C4-2B (cell line): ENCODE measurements at regions not wholly inside any gene's neighbourhood (a gene's known extent, or its start where the extent isn't known, plus 50 kb on each side); places are given as distances from the start of the nearest gene placed in this dataset.

Source experiments
- H3K27ac ChIP-seq: fragments of 450-650 bp; 2 replicates; pipeline ENCODE4 v1.5.1; 2017
- CTCF ChIP-seq: fragments of 450-650 bp; conservative IDR thresholded peaks from 2 replicates; pipeline ENCODE4 v1.5.1; 2017; ENCODE audit warnings: mild to moderate bottlenecking
- ZFX ChIP-seq: fragments of 450-650 bp; IDR thresholded peaks from 2 replicates; pipeline ENCODE4 v1.6.1; 2017

GRCh38 chr4:107278791-107279483, 242.8 kb upstream of the DKK2 start:
- no peak for TF ChIP-seq ZFX
- TF ChIP-seq CTCF = no peak
- no peak overlapping the region for H3K27ac ChIP-seq

DNA sequence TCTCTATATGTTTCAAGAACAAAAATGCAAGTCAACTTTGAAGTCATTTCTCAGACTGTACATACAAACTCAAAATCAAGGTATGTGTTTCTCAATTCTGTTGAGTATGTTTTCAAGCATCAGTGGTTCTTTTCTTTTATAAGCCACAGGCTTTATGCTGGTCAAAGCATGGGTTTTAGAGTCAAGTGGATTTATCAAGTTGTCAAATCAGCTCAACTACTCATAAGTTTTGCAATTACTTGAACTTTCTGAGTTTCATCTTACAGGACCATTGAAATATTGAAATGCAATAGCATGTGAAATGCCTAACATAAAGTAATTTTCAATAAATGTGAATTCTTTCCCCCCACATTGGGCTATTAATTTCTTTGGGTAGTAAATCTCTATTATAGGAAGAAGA, 239.9 kb upstream of the DKK2 start:
- no peak for TF ChIP-seq ZFX
- TF ChIP-seq CTCF = no peak
- no peak overlapping the region for H3K27ac ChIP-seq

DNA sequence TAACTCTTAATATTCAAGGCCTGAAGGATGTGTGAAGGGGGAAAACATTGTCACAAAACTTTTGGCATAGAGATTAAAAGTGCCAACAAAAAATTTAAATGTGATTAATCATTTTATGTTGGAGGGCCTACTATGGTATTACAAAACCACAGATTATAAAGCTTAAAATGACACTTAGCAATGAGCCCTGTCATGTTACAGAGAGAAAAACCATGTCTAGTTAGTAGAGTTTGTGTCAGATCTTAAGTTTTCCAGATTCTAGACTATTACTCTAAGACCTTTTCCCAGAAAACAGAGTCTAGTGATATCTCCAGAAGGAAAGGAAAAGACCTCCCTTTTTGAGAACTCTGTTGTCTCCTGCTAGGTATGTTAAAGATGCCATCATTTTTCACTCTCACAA, 239.1 kb upstream of the DKK2 start:
- TF ChIP-seq CTCF (no peak), ZFX (no peak)
- H3K27ac ChIP-seq = no peak overlapping the region

GRCh38 chr4:107270614-107271013, 234.5 kb upstream of the DKK2 start:
- H3K27ac ChIP-seq = no peak overlapping the region
- TF ChIP-seq ZFX (no peak), CTCF (no peak)

- TF ChIP-seq CTCF (no peak), ZFX (no peak)
- no peak overlapping the region for H3K27ac ChIP-seq
Measured at GRCh38 chr4:107269175-107269574, 233.1 kb upstream of the DKK2 start.

DNA sequence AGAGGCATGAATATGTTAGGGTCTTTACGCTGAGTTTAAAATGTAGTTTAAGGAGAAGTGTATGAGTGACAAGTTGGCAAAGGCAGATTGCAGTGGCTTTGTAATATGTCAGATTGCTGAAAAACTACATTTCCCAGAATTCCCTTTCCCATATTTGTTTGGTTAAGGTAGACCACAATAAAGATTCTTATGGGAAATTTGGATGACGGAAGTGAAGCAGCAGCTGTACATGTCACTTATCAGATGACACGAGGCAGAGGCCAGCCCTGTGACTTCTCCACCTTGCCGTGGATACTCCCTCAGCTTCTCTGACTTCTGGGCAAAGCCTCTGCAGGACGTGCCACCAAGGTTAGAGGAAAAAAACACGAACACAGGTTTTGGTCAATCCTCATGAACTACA, 229.7 kb upstream of the DKK2 start:
- H3K27ac ChIP-seq = no peak overlapping the region
- TF ChIP-seq CTCF (no peak), ZFX (no peak)

DNA sequence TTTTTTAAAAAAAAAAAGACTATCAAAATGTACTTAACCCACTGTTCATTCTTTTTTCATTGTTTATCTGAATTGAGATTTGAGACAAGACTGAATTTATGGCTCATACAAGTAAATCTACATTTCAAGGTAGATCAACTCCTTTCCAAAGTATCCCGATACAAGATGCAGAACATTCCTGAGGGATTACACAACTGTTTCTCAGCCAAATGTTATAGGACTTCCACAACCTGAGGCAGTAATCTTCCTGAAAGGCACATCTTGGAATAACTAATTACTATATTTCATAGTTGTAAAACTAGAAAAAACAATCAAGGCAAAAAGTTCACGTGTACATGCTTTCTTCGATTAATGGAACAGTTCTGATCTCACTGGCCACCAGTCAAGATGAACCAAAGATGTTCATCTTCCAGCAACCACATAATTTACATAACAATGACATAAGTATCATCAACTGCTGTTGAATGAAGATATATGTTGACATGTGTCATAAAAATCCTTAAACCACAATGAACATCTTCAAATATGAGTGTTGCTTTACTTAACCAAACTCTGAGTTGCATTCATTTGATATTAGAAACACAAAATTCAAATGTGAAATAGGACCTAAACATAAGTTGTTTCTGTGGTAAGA, 225.2 kb upstream of the DKK2 start:
- H3K27ac ChIP-seq = no peak overlapping the region
- TF ChIP-seq CTCF (no peak), ZFX (no peak)
